Astrocyte (in vitro differentiated cells and primary cell): ENCODE measurements at regions not wholly inside any gene's neighbourhood (a gene's known extent, or its start where the extent isn't known, plus 50 kb on each side); places are given as distances from the start of the nearest gene placed in this dataset.

Experiments used
- CTCF ChIP-seq: IDR thresholded peaks from 2 replicates; pipeline ENCODE4 v1.5.1; 2011; ENCODE audit warnings: low read depth, mild to moderate bottlenecking, inconsistent platforms, low read length, moderate library complexity; ENCODE audit not compliant: insufficient read depth
- EZH2 ChIP-seq: IDR thresholded peaks from 2 replicates; pipeline ENCODE4 v1.6.1; 2012; ENCODE audit warnings: mild to moderate bottlenecking, low read length, inconsistent platforms; ENCODE audit not compliant: insufficient read depth

- no peak for TF ChIP-seq CTCF
- no peak for TF ChIP-seq EZH2
Observed at GRCh38 chr6:166855416-166855815, 100.9 kb downstream of the RNASET2 start.
